LNCaP clone FGC (cell line): ENCODE measurements at regions not wholly inside any gene's neighbourhood (a gene's known extent, or its start where the extent isn't known, plus 50 kb on each side); places are given as distances from the start of the nearest gene placed in this dataset.

Source experiments
- DNase-seq: peaks from one replicate; pipeline ENCODE4 v3.0.0-alpha.2; 2011; ENCODE audit warnings: low read depth
- H3K4me3 ChIP-seq: 2 replicates; pipeline ENCODE4 v1.5.1; 2011; ENCODE audit warnings: mild to moderate bottlenecking, low read depth, low read length, control low read depth
- CTCF ChIP-seq: IDR thresholded peaks from 2 replicates; pipeline ENCODE4 v1.5.1; 2012; ENCODE audit warnings: mild to moderate bottlenecking; ENCODE audit not compliant: control insufficient read depth, insufficient read depth; ENCODE audit errors: extremely low read depth

GRCh38 chr20:51939259-51939585 lies 136.9 kb upstream of the SALL4 start:
- H3K4me3 ChIP-seq: no peak overlapping the region
- DNase-seq: no peak
- no peak for TF ChIP-seq CTCF

GRCh38 chr20:51938559-51939258 lies 136.4 kb upstream of the SALL4 start:
- no peak for TF ChIP-seq CTCF
- no peak overlapping the region for H3K4me3 ChIP-seq
- DNase-seq: no peak

GRCh38 chr20:51937779-51938178 lies 135.5 kb upstream of the SALL4 start:
- no peak for DNase-seq
- no peak for TF ChIP-seq CTCF
- H3K4me3 ChIP-seq: no peak overlapping the region

- H3K4me3 ChIP-seq: no peak overlapping the region
- no peak for DNase-seq
- no peak for TF ChIP-seq CTCF
Measured at GRCh38 chr20:51936377-51936776, 134.1 kb upstream of the SALL4 start.

GRCh38 chr20:51935003-51935358 lies 132.7 kb upstream of the SALL4 start:
- no peak overlapping the region for H3K4me3 ChIP-seq
- TF ChIP-seq CTCF: no peak
- no peak for DNase-seq

GRCh38 chr20:51934301-51935002 lies 132.1 kb upstream of the SALL4 start:
- TF ChIP-seq CTCF: no peak
- H3K4me3 ChIP-seq: no peak overlapping the region
- DNase-seq: no peak

GRCh38 chr20:51931371-51931781 lies 129.1 kb upstream of the SALL4 start:
- DNase-seq: no peak
- no peak overlapping the region for H3K4me3 ChIP-seq
- TF ChIP-seq CTCF: no peak
